Glutamatergic neuron (in vitro differentiated cells): ENCODE measurements at regions not wholly inside any gene's neighbourhood (a gene's known extent, or its start where the extent isn't known, plus 50 kb on each side); places are given as distances from the start of the nearest gene placed in this dataset.

Experiments
- DNase-seq: peaks from one replicate; pipeline ENCODE4 v3.0.0; 2022
- H3K27ac Mint-ChIP-seq: one replicate; pipeline ENCODE4 v1.8.0; 2020; ENCODE audit warnings: mild to moderate bottlenecking, mixed read lengths, inconsistent platforms; ENCODE audit not compliant: unreplicated experiment
- H3K27me3 Mint-ChIP-seq: one replicate; pipeline ENCODE4 v1.8.0; 2020; ENCODE audit warnings: mild to moderate bottlenecking, moderate library complexity, mixed read lengths, inconsistent platforms; ENCODE audit not compliant: unreplicated experiment
- H3K36me3 Mint-ChIP-seq: one replicate; pipeline ENCODE4 v1.8.0; 2020; ENCODE audit warnings: mild to moderate bottlenecking, mixed read lengths, inconsistent platforms; ENCODE audit not compliant: unreplicated experiment
- H3K4me1 Mint-ChIP-seq: one replicate; pipeline ENCODE4 v1.8.0; 2020; ENCODE audit warnings: mild to moderate bottlenecking, low read depth, mixed read lengths, inconsistent platforms; ENCODE audit not compliant: unreplicated experiment
- H3K4me3 Mint-ChIP-seq: one replicate; pipeline ENCODE4 v1.8.0; 2020; ENCODE audit warnings: mild to moderate bottlenecking, mixed read lengths, inconsistent platforms; ENCODE audit not compliant: unreplicated experiment
- H3K9me3 Mint-ChIP-seq: one replicate; pipeline ENCODE4 v1.8.0; 2020; ENCODE audit warnings: mild to moderate bottlenecking, moderate library complexity, mixed read lengths, inconsistent platforms; ENCODE audit not compliant: unreplicated experiment
- CTCF ChIP-seq: fragments of 200-600 bp; sonication (generic); IDR thresholded peaks from one replicate; pipeline ENCODE4 v1.5.0; 2021; ENCODE audit not compliant: partially characterized antibody, unreplicated experiment

DNA sequence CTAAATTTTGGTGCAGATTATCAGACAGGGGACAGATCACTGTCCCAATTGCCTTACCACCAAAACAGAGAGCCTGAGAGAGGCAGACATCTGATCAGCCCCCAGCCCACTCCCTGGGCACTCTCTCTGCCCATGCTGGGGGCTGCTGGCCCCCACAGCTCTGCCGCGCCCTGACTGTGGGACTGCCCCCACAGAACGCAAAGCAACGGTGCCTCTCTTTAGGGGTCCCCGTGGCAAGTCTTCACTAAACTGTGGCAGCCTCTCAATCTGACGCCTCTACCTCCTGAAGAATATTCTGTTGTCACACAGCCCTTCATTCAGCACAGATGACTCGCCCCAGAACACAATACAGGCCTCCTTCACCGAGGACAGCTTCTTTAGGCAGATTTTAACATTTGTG lies 197.4 kb downstream of the ERCC6L2 start:
- Mint-ChIP-seq H3K4me1 (no peaks in the 10 kb centered on the region), H3K27ac (no peak overlapping the region), H3K27me3 (no peaks in the 10 kb centered on the region), H3K4me3 (no peak overlapping the region), H3K36me3 (no peaks in the 10 kb centered on the region), H3K9me3 (peaks cover 2% of the 10 kb centered on the region)
- TF ChIP-seq CTCF = no peak
- DNase-seq = no peak

GRCh38 chr9:96071815-96072124 lies 196.3 kb downstream of the ERCC6L2 start:
- H3K27ac Mint-ChIP-seq = no peak overlapping the region
- H3K27me3 Mint-ChIP-seq = no peaks in the 10 kb centered on the region
- H3K36me3 Mint-ChIP-seq = no peaks in the 10 kb centered on the region
- TF ChIP-seq CTCF = peak; percentile 43
- H3K9me3 Mint-ChIP-seq = peaks cover 2% of the 10 kb centered on the region
- H3K4me1 Mint-ChIP-seq = no peaks in the 10 kb centered on the region
- no peak overlapping the region for H3K4me3 Mint-ChIP-seq
- no peak for DNase-seq

DNA sequence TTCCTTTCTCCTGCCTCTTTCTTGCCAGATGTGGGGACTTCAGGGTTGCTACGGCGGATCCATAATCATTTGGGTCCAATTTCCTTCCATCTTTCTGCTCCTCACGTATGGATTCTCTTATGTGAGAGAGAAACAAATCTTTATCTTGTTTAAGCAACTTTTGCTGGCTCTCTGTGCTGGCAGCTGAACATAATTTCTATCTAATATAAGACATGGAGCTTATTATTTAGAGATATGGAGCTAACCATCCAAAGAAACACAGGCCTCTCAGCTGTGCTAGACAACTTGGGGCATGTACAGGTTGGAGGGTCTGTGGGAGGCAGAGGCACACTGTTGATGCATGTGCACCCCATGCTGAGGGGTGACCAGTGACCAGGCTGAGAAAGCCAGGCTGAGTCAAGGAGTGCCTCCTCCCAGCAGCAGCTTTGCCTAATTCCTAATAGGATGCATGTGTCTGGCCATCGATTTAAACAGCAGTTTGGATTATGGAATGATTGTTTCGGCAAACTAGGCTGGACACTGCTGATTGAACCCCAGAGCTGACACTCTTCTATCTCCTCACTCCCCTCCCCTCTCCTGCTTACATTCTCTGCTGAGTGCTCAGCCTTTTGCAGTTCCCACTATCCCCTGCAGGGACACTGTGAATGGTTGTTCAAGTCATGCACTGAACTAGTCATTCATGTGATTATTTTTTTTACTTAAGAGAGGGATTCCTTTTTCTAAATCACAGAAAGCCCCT lies 195.8 kb downstream of the ERCC6L2 start:
- peak; percentile 77 for TF ChIP-seq CTCF
- peak; percentile 61 for DNase-seq
- no peak overlapping the region for H3K27ac Mint-ChIP-seq

GRCh38 chr9:96069629-96070220 lies 194.2 kb downstream of the ERCC6L2 start:
- no peak for TF ChIP-seq CTCF
- no peak for DNase-seq
- Mint-ChIP-seq H3K4me1 (no peaks in the 10 kb centered on the region), H3K27me3 (no peaks in the 10 kb centered on the region), H3K9me3 (peaks cover 2% of the 10 kb centered on the region), H3K36me3 (no peaks in the 10 kb centered on the region), H3K27ac (no peak overlapping the region), H3K4me3 (no peak overlapping the region)

More for the DNA sequence above, 195.8 kb downstream of the ERCC6L2 start:
- Mint-ChIP-seq H3K4me3 (no peak overlapping the region), H3K4me1 (no peaks in the 10 kb centered on the region), H3K27me3 (no peaks in the 10 kb centered on the region), H3K9me3 (peaks cover 2% of the 10 kb centered on the region), H3K36me3 (no peaks in the 10 kb centered on the region)

DNA sequence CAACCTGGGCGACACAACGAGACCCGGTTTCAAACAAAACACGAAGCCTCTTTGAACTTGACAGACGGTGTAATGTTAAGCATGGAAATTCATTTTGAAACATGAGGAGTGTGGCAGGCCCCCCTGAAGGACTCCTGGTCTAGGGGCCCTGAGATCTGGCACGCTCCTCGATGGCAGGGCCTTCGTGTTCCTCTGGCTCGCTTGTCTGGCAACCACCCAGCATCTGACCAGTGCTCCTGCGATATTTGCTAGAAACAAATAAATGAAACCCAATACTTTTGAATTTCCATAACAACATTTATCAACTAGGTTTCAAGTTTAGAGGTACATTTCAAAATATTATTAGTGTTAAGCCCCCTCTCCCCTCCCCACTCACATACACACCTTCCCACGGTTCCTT lies 193.0 kb downstream of the ERCC6L2 start:
- no peaks in the 10 kb centered on the region for H3K4me1 Mint-ChIP-seq
- no peak for DNase-seq
- H3K4me3 Mint-ChIP-seq = no peak overlapping the region
- no peak for TF ChIP-seq CTCF
- no peaks in the 10 kb centered on the region for H3K27me3 Mint-ChIP-seq
- H3K9me3 Mint-ChIP-seq = no peaks in the 10 kb centered on the region
- H3K27ac Mint-ChIP-seq = no peak overlapping the region
- no peaks in the 10 kb centered on the region for H3K36me3 Mint-ChIP-seq
